Muscle of leg (tissue), 3 donors: ENCODE measurements at regions not wholly inside any gene's neighbourhood (a gene's known extent, or its start where the extent isn't known, plus 50 kb on each side); places are given as distances from the start of the nearest gene placed in this dataset.

Experiments used
- DNase-seq: peaks from one replicate; pipeline ENCODE4 v3.0.0; 2013
- H3K27ac ChIP-seq: one replicate; pipeline ENCODE4 v1.5.1; 2013; ENCODE audit warnings: mild to moderate bottlenecking, low read length, control low read depth
- H3K27me3 ChIP-seq: one replicate; pipeline ENCODE4 v1.6.1; 2013; ENCODE audit warnings: low read length; ENCODE audit not compliant: control insufficient read depth, insufficient read depth
- H3K36me3 ChIP-seq: one replicate; pipeline ENCODE4 v1.6.1; 2013; ENCODE audit warnings: low read length; ENCODE audit not compliant: control insufficient read depth, insufficient read depth
- H3K4me1 ChIP-seq: one replicate; pipeline ENCODE4 v1.6.1; 2013; ENCODE audit warnings: low read length; ENCODE audit not compliant: control insufficient read depth, insufficient read depth
- H3K4me3 ChIP-seq: one replicate; pipeline ENCODE4 v1.5.1; 2013; ENCODE audit warnings: low read length, control low read depth
- H3K9me3 ChIP-seq: replicated peaks from 2 replicates; pipeline ENCODE4 v1.6.1; 2013; ENCODE audit warnings: low read depth, low read length; ENCODE audit not compliant: control insufficient read depth
- WGBS: methylation state at CpG from one replicate; pipeline ENCODE4 v1.1.5; 2013; ENCODE audit warnings: missing lambda C conversion rate; ENCODE audit not compliant: insufficient coverage; 5-methylcytosine and 5-hydroxymethylcytosine counted together

- H3K9me3 ChIP-seq, result no peaks in the 10 kb centered on the region
- H3K4me1 ChIP-seq, result no peaks in the 10 kb centered on the region
- H3K4me3 ChIP-seq, result no peak overlapping the region
- H3K36me3 ChIP-seq, result no peaks in the 10 kb centered on the region
- H3K27ac ChIP-seq, result no peak overlapping the region
- no peaks in the 10 kb centered on the region for H3K27me3 ChIP-seq
- WGBS, result 80% methylated on average over 1 of the region's 1 CpG
- no peak for DNase-seq
Measured at GRCh38 chr12:91346827-91347226, 164.2 kb upstream of the DCN start.

- WGBS, result 95% methylated on average over 2 of the region's 2 CpGs
- H3K27me3 ChIP-seq, result no peaks in the 10 kb centered on the region
- DNase-seq, result no peak
- H3K4me3 ChIP-seq, result no peak overlapping the region
- no peaks in the 10 kb centered on the region for H3K4me1 ChIP-seq
- H3K9me3 ChIP-seq, result no peaks in the 10 kb centered on the region
- H3K36me3 ChIP-seq, result no peaks in the 10 kb centered on the region
- no peak overlapping the region for H3K27ac ChIP-seq
Measured at GRCh38 chr12:91344408-91344807, 161.8 kb upstream of the DCN start.

DNA sequence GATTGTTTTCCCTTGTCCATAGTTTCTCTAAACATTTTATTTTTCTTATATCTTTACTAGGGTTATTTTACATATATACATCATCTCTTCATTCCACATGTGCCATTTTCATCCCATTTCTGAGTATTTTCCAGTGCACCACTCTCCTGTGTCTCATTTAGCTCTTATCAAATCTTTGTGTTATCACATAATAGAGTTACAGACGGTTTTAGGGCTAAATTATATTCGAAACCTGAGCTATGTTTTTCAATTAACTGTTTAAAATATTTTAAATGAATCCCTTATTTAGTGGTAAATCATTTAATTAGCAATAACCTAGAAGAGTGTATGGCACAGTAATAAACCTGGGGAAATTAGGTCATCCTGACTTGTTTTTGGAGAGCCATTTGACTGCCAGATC, 160.4 kb upstream of the DCN start:
- Histone ChIP-seq H3K36me3 (no peaks in the 10 kb centered on the region), H3K9me3 (no peaks in the 10 kb centered on the region), H3K4me1 (no peaks in the 10 kb centered on the region), H3K4me3 (no peak overlapping the region), H3K27ac (no peak overlapping the region), H3K27me3 (no peaks in the 10 kb centered on the region)
- no CpG with 5 or more reads among the region's 2 CpGs for WGBS
- DNase-seq, result no peak

DNA sequence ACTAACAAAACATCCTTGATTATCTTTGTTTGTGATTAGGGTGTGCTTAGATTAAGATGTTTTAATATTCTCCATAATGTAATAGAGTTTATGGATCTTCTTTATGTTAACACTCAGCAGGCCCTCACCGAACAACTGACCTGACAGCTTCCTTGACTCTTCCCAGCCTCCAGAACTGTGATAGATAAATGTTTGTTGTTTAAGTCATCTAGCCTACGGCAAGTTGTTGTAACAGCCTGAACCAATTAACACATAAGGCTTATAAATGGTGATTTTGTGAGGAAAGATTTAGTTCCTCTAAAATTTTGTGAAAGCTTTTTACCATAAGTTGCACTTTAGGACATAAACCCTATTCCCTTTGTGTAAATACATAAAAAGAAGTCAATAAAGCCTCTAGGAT, 156.5 kb upstream of the DCN start:
- Histone ChIP-seq H3K4me3 (no peak overlapping the region), H3K27ac (no peak overlapping the region), H3K4me1 (no peaks in the 10 kb centered on the region), H3K9me3 (no peaks in the 10 kb centered on the region), H3K27me3 (no peaks in the 10 kb centered on the region), H3K36me3 (no peaks in the 10 kb centered on the region)
- WGBS, result no CpG with 5 or more reads among the region's 2 CpGs
- DNase-seq, result no peak

DNA sequence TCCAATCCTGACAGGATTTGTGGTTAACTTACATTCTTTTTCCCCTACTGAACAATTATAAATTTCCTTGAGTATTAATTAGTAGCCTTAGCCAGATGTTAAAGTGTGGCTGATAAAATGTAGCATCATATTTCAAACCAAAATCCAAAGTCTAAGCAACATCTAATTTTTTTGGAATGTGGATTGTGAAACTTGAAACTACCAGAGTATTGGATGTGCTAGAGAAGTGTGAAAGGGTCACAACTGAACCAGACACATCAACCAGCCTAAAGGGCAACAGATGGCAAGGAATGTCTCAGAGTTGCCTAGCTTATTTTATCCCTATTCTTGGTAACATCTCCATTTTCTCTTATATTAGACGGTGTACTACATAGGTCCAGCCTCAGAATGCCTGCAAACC, 153.1 kb upstream of the DCN start:
- no peak overlapping the region for H3K4me3 ChIP-seq
- H3K36me3 ChIP-seq, result no peaks in the 10 kb centered on the region
- no peaks in the 10 kb centered on the region for H3K9me3 ChIP-seq
- H3K27me3 ChIP-seq, result no peaks in the 10 kb centered on the region
- DNase-seq, result no peak
- no CpG with 5 or more reads among the region's 1 CpG for WGBS
- H3K27ac ChIP-seq, result no peak overlapping the region
- peaks cover 2% of the 10 kb centered on the region for H3K4me1 ChIP-seq

DNA sequence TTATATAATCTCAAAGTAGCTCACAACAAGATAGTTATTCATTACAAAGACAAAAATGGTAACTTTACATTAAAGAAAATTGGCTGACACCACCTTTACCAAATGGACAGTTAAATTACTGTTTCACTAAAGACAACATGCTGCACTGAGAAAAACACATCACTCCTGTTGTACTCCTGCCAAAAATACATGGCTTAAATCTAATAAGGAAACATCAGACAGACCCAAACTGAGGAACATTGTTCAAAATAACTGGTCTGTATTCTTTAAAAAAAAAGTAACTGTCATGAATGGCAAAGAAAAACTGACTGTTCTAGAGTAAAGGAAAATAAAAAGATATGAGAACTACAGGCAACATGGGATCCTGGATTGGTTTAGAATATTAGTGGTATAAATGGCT, 151.3 kb upstream of the DCN start:
- H3K9me3 ChIP-seq, result no peaks in the 10 kb centered on the region
- no peaks in the 10 kb centered on the region for H3K27me3 ChIP-seq
- H3K4me1 ChIP-seq, result peaks cover 2% of the 10 kb centered on the region
- H3K36me3 ChIP-seq, result no peaks in the 10 kb centered on the region
- no peak overlapping the region for H3K4me3 ChIP-seq
- no peak overlapping the region for H3K27ac ChIP-seq
- DNase-seq, result no peak

GRCh38 chr12:91332302-91332701, 149.7 kb upstream of the DCN start:
- Histone ChIP-seq H3K4me1 (peaks cover 8% of the 10 kb centered on the region), H3K27ac (no peak overlapping the region), H3K27me3 (no peaks in the 10 kb centered on the region), H3K36me3 (no peaks in the 10 kb centered on the region), H3K9me3 (no peaks in the 10 kb centered on the region), H3K4me3 (no peak overlapping the region)
- WGBS, result no CpG with 5 or more reads among the region's 1 CpG
- peak; percentile 74 for DNase-seq

- Histone ChIP-seq H3K4me1 (peaks cover 8% of the 10 kb centered on the region), H3K27ac (peak overlapping the region; percentile 37), H3K27me3 (no peaks in the 10 kb centered on the region), H3K36me3 (no peaks in the 10 kb centered on the region), H3K9me3 (no peaks in the 10 kb centered on the region), H3K4me3 (no peak overlapping the region)
- peak; percentile 57 for DNase-seq
- 36% methylated on average over 1 of the region's 2 CpGs for WGBS
Measured at GRCh38 chr12:91331371-91331770, 148.8 kb upstream of the DCN start.

GRCh38 chr12:91328451-91328850, 145.8 kb upstream of the DCN start:
- Histone ChIP-seq H3K27me3 (no peaks in the 10 kb centered on the region), H3K27ac (peak overlapping the region; percentile 92), H3K36me3 (no peaks in the 10 kb centered on the region), H3K4me3 (no peak overlapping the region), H3K9me3 (no peaks in the 10 kb centered on the region), H3K4me1 (peaks cover 8% of the 10 kb centered on the region)
- no CpG with 5 or more reads among the region's 3 CpGs for WGBS
- DNase-seq, result peak; percentile 37

DNA sequence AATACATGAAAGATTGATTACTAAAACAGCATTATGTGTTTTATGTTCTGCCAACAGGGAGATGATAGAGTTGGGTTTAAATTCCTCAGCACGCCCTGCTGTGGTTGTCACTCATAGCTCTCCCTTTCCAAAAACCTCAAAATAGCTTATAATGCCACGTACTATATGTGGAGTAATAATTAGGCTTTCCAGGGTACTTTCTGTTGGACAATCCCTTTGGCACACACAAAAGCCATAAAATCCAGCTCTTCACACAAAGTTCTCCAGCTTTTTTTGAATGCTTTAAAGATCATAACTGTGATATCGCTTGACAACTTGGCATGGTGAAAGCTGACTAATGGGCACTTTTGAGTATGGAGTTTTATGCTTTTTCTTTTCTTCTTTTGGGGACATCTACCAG, 145.3 kb upstream of the DCN start:
- Histone ChIP-seq H3K36me3 (no peaks in the 10 kb centered on the region), H3K27me3 (no peaks in the 10 kb centered on the region), H3K9me3 (no peaks in the 10 kb centered on the region), H3K27ac (peak overlapping the region; percentile 92), H3K4me3 (no peak overlapping the region), H3K4me1 (peaks cover 8% of the 10 kb centered on the region)
- WGBS, result no CpG with 5 or more reads among the region's 3 CpGs
- DNase-seq, result peak; percentile 90

DNA sequence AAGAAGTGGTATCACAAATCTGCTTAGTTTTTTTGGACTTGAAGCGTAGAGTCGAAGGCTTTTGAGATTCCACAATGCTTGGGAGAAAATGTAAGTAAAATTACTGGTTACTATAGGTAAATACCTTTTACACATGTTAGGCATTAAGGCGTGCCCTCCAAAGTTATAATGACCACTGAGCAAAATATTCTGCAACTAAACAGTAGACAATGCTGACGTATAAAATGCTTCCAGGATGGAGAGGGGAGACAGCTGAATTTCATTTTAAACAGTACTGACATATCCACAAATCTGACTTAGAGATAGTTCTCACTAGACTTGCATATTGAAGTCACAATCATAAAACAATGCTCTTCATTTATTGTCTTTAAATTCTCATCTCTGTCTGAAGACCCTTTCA, 144.5 kb upstream of the DCN start:
- H3K9me3 ChIP-seq, result no peaks in the 10 kb centered on the region
- H3K4me3 ChIP-seq, result no peak overlapping the region
- DNase-seq, result peak; percentile 95
- no CpG with 5 or more reads among the region's 4 CpGs for WGBS
- no peaks in the 10 kb centered on the region for H3K36me3 ChIP-seq
- H3K27me3 ChIP-seq, result no peaks in the 10 kb centered on the region
- H3K27ac ChIP-seq, result peak overlapping the region; percentile 92
- peaks cover 8% of the 10 kb centered on the region for H3K4me1 ChIP-seq
